ENCODE measurements at regions not wholly inside any gene's neighbourhood (a gene's known extent, or its start where the extent isn't known, plus 50 kb on each side); places are given as distances from the start of the nearest gene placed in this dataset.
A peak's percentile ranks its signal among the peaks of the same experiment; 100 is the strongest.

DNA sequence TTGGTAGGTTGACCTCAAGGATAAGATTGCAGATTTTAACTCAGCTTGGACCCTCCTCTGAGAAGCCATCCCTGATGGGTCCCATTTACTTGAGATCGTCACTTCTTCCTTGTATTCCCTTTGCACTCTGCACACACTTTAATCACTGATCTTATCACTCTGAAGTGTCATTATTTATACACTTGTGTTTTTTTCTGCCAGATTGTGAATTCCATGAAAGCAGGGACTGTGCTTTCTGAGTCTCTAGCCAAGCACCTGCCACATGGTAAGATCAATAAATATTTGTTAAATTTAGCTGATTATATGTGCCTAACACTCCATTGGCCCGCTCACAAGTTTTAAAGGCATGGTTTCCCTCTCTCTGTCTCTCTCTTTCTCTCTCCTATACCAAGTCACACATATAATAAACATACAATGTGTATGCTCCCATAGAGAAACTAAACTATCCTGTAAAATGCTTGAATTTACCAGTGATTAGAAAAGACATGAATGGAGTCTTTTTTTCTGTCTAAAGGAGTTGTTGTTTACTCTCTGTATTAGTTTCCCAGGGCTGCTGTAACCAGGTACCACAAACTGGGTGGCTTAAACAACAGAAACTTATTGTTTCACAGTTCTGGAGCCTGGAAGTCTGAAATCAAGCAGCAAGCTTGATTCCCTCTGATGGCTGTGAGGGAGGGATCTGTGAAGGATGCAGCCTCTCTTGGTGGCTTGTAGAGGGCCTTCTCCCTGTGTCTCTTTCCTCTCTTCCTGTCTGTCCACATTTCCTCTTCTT lies 105.2 kb upstream of the GADD45A start:
- no peak for DNase-seq
- intact Hi-C loops (cut with DNase I) = no loop called here

DNA sequence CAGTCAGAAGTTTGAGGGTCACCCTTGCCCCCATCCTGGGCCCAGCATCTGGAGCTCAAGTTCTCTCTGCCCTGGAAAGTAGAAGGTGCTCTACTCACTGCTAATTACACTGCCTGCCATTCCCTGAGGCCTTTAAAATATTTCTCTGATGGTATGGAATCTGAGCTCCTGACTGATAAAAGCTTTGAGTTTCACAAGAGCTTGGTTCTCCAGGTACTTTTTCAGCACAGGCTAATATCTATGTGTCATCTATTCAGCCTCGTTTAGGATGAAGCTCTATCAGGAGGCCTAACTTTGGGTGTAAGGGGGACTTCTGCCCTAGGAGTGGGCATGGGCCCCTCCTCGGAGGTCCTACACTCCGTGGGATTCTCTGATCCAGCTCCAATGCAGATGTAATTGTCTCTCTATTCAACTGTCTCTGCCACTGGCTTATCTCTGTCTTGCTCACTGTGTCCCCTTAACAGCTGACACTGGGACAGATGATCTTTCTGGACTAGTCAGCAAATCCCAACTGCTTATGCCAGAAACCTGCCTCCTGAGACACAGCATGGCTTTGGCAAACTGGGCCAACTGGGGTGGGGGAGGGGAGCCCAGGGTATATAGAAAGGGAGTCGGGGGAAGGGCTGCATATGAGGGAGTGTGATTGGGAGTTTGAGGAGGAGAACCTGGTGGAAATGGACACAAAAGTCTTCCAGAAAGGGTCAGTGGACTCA lies 104.2 kb upstream of the GADD45A start:
- DNase-seq = no peak
- intact Hi-C loops (cut with DNase I) = no loop called here

DNA sequence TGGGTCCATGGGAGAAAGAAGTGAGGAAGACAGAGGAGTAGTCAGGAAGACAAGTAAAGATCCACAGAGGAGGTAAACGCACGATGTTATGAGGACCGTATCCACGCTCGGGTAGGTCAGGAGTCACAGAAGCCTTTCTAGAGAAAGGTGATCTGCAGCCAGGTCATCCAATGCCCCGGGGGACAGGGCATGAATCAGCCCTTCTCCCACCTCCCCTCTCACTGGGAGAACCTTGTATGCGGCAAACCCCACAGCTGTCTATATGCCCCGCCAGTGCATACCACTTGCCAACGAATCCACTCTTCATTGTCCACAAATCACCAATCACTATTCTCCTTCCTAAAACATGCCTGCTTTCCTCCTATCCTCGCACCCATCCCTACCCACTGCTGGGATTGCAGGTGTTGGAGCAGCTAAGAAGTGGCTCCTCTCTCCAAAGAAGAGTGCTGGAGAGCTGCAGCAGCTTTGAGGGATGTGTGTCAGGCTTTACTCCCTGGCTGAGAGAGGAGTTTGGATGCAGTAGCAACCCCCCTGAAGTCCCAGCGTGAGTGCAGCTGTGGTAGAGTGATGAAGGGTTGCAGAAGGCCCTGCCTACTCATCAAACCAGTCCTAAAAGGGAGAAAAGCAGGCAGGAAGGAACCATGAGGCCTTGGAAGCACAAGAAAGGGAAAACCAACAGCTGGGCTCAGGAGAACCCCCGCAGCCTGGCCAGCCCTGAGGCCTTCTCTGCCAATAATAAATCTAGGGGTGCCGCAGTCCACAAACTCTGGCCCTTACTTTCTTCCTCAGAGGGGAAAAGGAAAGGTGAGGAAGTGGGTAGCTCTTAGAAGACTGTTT lies 102.2 kb upstream of the GADD45A start:
- DNase-seq = peak in 1 of 10 donors; percentile 22
- intact Hi-C loops (cut with DNase I) = no loop called here

DNA sequence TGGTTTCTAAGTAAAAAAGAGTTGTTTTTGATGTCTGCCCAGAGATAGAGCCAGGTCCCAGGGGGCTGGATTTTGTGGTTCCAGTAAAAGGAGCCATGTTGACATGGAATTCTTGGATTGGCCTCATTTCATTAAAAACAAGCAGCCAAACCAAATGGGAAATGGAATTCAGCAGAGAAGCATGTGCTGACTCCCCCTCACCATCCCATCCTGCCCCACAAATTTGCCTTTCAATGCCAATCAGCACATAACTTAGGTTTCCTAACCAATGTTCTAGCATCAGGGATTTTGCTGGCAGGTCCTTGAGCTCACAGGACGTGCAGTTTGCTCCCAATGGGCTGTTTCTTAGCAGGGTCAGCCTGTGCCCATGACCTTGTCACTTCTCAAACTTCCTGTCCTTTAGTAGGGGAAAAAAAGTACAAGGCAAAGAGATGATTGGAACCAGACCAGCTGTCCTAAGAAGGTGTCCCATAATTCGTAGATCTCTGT lies 101.5 kb upstream of the GADD45A start:
- intact Hi-C loops (cut with DNase I) = no loop called here
- no peak for DNase-seq

DNA sequence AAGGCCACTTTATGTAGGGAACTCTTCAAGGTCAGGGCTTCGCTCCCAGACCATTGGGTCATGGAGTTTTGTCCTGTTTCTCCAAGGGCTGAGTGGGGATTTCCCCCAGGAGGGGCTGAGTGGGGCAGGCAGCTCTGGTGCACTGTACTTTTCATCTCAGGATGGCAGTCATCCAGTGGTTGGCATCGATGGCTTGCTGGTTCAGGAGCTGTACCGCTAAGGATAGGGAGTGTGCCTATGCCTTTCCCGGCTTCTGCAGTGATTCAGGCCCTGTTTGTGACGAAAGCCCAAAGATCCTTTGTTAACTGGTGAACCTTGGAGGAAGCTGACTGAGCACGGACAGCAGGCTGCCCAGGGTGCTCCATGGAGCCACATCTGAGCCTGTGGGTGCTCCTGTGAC lies 100.1 kb upstream of the GADD45A start:
- intact Hi-C loops (cut with DNase I) = no loop called here
- DNase-seq = peak in 1 of 10 donors; percentile 22

DNA sequence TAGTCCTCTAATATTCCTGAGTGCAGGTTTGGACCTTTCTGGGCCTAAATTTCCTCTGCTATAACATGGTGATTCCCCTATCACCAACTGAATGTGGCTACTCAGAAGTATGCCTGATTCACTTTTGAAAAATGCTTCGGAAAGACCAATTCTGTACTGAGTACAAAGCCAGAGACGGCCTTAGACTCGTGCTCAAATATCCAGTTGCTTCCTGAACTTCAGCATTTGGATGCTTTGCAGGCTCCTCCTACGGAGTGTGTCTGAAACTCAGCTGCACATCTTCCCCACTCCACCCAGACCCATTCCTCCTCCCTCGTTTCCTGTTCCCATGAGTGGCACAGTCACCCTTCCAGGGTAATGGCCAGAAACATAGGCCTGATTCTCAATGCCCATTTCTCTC lies 98.4 kb upstream of the GADD45A start:
- DNase-seq = no peak
- intact Hi-C loops (cut with DNase I) = no loop called here

DNA sequence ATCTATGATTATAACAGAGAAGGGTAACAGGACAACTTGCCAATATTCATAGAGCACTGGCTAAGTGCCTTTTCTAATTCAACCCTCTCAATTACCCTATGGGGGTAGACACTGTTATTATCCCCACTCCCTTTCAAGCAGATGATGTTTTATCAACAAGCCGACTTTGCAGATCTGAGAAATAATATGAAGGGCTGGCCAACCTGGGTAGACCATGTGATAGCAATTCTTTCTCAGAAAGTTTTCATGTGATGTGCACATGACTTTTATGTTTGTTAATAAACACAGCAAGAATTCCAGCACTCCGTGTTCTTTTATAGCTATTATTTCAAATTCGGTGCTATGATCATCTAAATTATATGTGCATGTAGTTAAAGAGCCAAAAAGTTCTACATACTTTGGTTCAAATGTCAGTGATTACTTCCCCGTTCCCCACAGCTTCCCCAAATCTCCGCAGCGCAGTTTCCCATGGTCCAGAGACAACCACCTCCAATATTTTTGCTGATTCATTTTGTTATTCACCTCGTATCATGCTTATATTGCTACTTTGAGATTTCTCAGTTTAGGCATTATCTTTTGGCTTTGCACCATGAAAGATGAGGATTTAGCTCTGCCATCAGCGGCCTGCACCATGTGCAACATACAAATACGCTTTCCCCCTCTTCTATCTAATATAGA lies 96.7 kb upstream of the GADD45A start:
- no peak for DNase-seq

DNA sequence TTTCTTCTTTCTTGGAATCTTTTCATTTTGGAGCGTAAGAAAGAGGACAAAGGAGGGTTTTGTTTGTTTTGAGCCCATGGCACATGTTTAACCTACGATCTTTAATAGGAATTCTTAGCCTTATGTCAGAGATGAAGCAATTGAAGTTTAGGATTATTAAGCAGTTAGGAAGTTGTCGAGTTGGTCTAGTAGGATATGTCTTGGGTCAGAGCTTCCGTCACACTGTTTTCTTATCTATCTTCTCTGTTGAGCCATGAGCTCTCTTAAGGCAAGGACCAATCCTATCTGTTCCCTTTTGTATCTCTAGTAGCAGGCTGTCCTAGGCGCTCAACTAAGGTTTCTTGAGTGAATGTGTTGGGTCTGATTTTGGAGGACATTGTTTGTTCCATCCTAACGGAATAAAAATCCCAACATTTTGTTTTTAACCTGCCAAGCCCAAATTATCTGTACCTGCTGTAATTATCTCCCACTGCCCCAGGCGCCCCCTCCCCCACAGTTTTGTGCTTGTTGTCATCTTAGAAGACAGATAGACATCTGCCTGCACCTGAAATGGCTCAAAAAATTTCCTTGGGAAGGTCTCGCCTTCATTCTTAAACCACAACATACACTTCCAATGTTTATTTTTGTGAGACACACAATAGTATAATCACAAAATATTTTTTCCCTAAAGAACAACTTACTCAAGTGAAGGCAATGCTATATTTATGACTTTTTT lies 95.3 kb upstream of the GADD45A start:
- no peak for DNase-seq
- intact Hi-C loops (cut with DNase I) = no loop called here

More for the DNA sequence above, 96.7 kb upstream of the GADD45A start:
- intact Hi-C loops (cut with DNase I) = no loop called here

DNA sequence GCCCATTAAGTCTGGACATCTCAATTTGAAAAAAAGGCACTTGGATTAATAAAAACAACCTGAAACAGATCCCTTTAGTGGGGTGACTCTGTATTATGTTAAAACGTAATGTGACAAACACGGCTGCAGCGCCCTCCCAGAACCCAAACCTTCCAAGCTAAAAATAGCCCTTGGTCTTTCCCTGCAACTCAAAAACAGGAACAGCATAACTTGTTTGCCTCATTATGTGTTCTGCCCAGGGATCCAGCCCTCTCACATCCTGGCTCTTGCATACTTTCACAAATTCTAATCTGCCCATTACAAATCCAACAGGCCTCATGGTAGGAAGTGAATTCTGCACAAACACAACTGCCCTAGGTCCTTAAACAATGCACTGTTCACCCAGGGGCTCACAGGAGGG lies 94.7 kb upstream of the GADD45A start:
- DNase-seq = peak in 1 of 10 donors; percentile 74
- intact Hi-C loops (cut with DNase I) = no loop called here

DNA sequence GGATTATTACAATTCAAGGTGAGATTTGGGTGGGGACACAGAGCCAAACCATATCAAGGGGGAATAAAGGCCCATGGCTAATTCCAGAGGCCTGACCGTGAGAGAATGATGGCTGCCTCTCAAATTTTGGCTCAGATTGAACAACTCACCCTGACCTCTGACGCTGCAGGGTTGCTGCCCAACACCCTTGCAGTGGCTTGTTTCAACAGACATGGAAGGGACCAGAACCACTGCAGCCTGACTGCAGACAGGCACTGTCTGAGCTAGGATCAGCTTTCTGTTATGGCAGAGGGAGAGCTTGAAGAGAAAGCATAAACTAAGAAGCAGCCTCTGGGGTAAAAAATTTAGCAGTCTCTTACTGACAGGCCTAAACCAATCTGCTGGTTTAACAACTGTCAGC lies 90.2 kb upstream of the GADD45A start:
- intact Hi-C loops (cut with DNase I) = no loop called here
- DNase-seq = no peak

DNA sequence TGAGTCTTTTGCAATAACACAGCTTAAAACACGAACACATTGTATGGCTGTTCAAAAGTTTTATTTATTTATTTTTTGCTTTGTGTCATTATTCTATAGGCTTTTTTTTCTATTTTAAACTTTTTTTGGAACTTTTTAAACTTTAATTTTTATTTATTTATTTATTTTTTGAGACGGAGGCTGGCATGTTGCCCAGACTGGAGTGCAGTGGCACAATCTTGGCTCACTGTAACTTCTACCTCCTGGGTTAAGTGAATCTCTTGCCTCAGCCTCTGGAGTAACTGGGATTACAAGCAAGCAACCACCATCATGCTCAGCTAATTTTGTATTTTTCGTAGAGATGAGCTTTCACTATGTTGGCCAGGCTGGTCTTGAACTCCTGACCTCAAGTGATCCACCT lies 88.3 kb upstream of the GADD45A start:
- DNase-seq = no peak
- intact Hi-C loops (cut with DNase I) = no loop called here

DNA sequence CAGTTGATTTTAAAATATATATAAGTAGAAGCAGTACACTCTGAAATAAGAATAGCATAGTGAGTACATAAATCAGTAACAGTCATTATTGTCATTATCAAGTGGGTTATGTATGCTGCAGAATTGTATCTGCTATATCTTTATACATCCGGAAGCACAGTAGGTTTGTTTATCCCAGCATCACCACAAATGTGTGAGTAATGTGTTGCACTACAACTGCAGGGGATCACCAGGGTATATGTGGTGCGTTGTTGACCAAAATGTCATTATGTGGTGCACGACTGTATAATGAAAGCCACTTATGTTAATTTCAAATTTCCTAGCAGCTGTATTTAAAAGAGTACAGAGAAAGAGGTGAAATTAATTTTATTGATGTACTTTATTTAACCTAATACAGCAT lies 87.7 kb upstream of the GADD45A start:
- intact Hi-C loops (cut with DNase I) = no loop called here
- DNase-seq = no peak

DNA sequence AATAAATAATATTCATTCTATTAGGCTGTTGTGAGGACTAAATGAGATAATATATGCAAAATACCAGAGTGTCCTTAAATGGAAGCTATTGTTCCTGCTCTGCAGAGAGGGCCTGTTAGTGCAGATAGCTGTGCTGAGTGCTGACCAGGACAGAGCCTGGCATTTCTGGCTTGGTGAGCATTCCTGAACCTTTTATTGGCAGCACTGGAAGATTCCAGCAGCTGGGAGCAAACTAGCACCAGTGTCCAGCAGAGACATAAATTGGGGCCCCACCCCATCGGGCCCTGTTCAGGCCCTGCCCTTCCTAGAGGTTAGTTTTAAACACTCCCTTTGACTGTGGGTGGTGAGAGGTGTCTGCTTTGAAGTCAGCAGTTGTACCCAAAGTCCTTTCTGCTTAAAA lies 85.9 kb upstream of the GADD45A start:
- DNase-seq = no peak
- intact Hi-C loops (cut with DNase I) = no loop called here

DNA sequence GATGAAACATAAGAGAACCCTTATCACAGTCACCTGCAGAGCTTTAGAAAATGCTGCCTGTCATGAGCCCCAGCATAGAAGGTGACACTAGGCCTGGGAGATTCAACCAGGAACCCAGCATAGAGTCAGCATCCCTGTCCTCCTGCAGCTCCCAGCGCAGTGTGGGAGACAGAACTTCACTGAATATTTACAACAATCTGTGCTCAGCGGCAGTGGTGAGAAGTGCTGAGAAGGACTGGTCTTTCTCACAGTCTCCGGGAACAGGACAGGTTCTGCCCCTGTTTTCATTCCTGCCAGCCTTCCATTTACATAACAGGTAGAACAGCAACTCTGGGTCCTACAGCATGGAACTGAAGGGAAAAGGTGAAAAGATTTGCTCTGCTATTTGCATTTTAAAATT lies 83.5 kb upstream of the GADD45A start:
- intact Hi-C loops (cut with DNase I) = no loop called here
- DNase-seq = no peak

DNA sequence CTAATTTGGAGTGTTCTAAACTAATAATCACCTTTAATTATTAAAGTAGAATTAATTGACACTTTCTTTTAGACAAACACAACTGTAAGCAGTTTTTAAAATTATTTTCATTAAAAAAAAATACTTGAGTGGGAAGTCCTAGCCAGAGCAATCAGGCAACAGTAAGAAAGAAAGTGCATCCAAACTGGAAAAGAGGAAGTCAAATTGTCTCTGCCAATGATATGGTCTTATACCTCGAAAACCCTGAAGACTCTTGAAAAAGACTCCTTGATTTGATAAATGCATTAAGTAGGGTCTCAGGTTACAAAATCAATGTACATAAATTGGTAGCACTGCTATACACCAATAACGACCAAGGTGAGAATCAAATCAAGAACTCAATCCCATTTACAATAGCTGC lies 83.0 kb upstream of the GADD45A start:
- DNase-seq = no peak
- intact Hi-C loops (cut with DNase I) = no loop called here

DNA sequence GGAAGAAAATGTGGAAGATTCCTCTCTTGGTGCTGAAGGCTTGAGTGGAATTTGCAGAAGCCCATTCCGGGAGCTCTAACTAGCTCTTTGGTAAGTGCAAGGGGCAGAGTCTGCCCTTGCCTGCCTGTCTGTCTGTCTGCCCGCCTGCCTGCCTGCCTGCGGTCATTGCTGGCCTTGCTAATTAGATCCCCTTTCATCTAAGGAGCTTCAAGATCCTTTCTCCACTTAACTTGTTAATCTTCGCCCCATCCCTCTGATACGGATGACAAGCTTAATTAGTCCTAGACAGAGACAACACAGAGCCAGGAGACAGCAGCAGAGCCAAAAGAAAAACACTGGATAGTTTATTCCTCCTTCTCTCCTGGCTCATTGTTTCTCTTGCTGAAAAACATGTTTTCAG lies 80.2 kb upstream of the GADD45A start:
- no peak for DNase-seq
- intact Hi-C loops (cut with DNase I) = no loop called here

DNA sequence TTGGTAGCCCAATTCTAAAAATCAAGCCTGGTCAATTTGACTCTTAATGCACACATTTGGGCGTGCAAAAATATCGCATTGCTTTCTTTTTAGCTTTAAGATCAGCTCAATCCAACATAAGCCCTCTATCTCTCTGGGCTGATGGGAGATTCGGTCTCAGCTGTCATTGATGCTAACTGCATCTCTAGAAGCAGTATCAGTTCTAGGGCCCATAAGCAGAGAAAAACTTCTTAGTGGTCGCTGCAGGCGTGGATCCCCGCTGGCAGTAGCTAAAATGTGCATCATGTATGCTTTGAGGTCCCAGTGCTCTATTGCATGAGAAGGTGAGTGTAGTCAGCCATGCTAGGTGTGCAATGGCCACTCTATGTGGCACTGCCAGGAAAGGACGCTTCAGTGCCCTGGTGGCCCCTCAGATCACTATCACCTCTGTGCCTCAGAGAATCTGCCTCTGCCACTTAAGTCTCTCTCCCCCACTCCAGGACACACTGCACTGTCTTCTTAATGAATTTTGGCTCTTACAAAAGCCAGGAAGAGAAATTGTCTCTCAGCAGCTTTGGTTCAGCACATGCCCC lies 79.7 kb upstream of the GADD45A start:
- DNase-seq = no peak

DNA sequence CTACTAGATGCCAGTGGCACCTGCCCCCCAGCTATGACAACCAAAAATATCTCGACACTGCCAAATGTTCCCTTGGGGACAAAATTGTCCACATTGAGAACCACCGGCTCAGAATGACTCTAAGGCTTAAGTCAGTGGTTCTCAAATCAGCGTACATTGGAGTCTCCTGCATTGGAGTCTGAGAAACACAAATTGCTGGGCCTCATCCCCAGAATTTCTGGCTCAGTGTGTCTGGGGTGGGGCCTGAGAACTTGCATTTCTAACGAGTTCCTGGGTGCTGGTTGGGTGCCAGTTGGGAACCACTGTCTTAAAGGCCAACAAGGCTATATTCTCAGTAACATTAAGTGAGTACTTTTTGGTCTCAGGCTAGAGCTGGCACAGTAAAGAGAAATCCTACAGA lies 77.7 kb upstream of the GADD45A start:
- intact Hi-C loops (cut with DNase I) = no loop called here
- no peak for DNase-seq

More for the DNA sequence above, 79.7 kb upstream of the GADD45A start:
- intact Hi-C loops (cut with DNase I) = no loop called here

DNA sequence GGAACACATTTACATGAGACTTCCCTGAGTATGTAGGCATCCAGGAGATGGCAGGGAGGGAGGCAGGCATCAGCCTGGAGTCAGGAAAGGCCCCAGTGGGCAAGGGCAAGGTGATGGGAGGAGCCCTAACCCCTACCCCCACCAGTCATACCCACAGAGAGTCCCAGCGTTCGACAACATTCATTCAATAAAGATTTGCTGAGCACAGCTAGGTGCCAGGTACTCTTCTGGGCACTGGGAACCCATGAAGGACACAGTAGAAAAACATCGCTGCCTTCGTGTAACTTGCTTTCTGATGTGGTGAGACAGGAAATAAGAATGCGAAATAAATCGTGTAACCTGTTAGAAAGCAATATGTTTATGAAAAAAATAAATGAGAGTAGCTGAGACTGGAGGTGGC lies 77.3 kb upstream of the GADD45A start:
- DNase-seq = no peak
- intact Hi-C loops (cut with DNase I) = no loop called here
